Erythroblast (primary cell): ENCODE measurements at regions not wholly inside any gene's neighbourhood (a gene's known extent, or its start where the extent isn't known, plus 50 kb on each side); places are given as distances from the start of the nearest gene placed in this dataset.

Experiments used
- GATA1 ChIP-seq: IDR thresholded peaks from 2 replicates; pipeline ENCODE4 v1.6.1; 2011; ENCODE audit warnings: low read depth, mild to moderate bottlenecking, control low read depth, low read length, moderate library complexity
- POLR2A ChIP-seq: IDR thresholded peaks from 2 replicates; pipeline ENCODE4 v1.6.1; 2011; ENCODE audit warnings: mild to moderate bottlenecking, low read length

DNA sequence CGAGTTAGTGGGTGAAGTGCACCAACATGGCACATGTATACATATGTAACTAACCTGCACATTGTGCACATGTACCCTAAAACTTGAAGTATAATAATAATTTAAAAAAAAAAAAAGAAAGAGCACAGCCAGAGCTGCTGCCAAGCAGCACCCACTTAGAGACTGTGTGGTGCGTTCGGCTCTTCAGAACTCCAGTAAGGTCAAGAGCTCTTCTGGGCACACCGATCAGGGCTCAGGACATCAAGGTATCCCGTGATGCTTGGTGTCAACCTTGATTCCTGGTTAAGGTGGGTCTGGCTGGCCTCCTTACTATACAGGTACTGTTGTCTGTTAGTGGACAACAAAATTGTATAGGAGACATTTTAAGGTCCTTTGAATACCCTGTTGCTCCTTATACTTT is 385.7 kb upstream of the AKR1E2 start:
- TF ChIP-seq POLR2A = no peak
- TF ChIP-seq GATA1 = no peak
